GM19025 (cell line): ENCODE measurements at regions not wholly inside any gene's neighbourhood (a gene's known extent, or its start where the extent isn't known, plus 50 kb on each side); places are given as distances from the start of the nearest gene placed in this dataset.

Experiments
- ATAC-seq: cut with Tn5 transposase; IDR thresholded peaks from one replicate; pipeline ENCODE4 v1.9.1; 2021; ENCODE audit warnings: mild to moderate bottlenecking, low read depth, moderate library complexity; ENCODE audit not compliant: unreplicated experiment

DNA sequence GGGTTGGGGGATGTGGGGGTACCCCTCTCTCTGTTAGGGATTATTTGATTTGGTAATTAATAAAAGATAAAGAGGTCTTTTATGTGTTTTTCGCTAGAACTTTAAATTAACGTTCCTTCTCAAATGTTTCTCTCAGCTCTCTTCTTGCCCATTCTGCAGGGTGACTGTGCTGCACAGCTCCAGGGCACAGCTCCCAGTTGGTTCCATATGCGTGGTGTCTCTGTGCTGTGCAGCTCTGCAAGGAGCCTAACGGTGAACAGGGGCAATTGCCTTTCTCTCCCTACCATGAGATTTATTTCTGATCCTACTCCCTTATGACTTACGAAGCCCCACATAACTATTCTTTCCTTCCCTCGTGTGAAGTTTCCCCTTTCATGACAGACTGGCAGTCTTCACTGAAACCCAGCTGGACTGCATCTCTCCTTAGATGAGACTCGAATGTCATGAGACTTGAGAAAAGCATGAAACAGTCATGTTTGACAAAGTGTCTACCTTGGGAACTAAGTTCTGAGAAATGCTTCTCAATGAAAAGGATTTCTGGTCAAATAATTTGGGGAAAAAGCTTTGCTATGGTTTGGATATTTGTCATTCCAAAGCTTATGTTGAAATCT lies 50.2 kb upstream of the SPRY1 start:
- peak; percentile 26 for ATAC-seq
